NCI-H524 treated with DMSO at 0.1 percent for 48 hours (cell line): ENCODE measurements at regions not wholly inside any gene's neighbourhood (a gene's known extent, or its start where the extent isn't known, plus 50 kb on each side); places are given as distances from the start of the nearest gene placed in this dataset.

ENCODE experiments used
- DNase-seq: peaks from one replicate; lab custom pipeline; 2025; lab: John Stamatoyannopoulos, UW

DNA sequence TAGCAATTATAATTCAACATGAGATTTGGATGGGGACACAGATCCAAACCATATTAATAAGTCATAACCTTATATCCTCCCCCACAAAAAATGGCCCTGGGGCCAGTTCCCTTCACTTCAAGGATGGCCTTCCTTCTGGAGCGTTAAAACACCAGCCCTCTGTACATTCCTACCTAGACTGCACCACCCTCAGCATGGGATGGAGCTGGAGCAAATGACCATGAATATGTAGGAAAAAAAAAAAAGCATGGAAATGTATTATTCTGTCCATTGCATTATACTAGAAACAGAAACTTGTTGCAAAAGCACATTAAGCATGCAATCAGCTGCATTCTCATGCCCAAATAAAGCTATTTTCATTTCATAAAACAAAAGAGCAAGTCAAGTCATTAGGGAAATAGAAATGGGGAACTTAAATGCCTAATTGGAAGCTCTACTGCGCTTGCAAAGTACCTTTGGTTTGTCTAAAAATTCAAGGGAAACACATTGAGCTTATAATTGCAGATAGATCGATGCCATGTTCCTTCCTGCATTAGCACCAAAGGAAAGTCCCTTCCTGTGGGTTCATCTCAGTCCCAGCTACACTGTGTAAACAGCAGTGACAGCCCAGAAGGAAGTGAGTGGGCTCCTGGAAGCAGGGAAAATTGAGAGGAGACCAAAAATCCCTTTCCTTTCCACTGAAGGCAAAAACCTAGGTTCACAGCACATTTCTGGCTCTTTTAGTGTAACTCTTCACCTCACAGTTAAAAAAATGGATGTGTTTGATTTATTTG lies 252.0 kb upstream of the KLHL29 start:
- DNase-seq, result no peak

DNA sequence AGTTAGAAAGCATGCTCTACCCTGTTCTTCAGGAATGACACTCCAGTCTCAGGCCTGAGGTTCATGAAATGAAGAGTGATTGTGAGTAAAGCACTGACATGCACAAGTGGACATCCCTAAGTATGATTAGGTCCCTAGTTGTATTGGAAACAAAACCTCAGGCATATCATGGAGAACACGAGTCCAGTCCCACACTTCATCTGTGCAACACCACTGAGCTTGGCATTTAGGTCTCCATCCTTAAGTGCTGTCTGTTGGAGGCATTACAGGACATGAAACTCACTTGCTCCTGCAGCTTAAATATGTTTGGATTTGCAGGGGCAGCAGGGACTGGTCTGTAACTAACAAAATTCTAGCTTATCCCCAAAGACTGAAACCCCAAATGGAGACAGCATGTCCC lies 250.3 kb upstream of the KLHL29 start:
- DNase-seq, result no peak

DNA sequence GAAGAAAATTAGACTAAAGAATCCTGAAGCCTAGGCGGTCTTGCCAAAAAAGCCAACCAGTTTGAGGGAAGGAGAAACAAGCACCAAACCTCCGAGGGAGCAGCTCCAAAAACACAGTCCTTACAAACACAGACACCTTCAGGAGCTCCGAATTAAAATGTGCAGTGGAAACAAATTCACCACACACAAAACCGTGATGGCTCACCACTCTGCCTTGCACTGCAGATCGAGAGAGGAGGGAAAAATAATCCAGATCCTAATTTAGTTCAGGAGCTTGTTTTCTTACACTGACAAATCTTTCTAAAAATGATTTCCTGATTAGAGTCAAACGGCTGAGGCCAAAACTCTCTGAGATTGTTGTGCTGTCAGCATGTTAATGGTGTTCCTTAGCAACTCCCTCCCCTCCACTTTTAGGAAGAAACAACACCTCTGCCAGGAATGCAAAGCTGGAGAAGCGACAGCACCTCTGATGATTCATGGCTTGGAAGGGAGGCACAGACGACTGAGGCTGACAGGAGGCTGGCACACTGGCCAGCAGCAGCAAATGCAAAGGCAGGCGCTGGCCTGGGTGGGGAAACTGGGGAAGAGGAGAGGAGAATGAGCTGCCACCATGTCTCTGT lies 249.4 kb upstream of the KLHL29 start:
- DNase-seq, result no peak

DNA sequence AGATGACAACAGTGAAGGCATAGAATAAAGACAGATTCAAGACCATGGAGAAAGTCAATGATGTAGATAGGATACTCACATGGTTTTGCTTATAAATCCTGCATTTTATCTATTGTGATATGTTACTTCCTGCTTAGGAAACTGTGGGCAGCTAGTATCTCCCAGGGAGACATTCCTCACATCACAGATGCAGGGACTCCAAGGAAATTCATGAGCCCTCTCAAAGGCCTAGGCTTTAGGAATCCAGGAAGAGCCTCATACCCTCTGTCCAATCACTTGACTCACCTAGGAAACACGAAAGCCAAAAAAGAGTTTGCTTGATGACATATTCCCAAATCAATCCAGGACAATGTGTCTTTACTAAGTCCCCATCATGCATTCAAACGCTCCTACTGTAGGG lies 247.8 kb upstream of the KLHL29 start:
- DNase-seq, result no peak

DNA sequence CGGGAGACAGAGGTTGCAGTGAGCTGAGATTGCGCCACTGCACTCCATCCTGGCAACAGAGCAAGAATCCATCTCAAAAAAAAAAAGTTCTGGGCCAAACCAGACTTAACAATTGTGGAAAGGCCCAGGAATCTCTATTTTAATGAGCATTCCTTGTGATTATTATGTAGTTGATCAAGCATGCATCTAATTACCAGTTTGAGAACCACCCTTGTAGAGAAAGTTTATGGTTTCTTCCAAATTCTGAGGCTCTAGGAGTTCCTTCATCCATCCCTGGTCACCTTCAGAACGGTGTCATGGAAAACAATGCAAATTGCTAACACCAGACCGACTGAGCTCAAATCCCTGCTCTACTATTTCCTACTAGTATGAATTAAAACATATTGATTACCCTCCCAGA lies 246.3 kb upstream of the KLHL29 start:
- DNase-seq, result no peak

DNA sequence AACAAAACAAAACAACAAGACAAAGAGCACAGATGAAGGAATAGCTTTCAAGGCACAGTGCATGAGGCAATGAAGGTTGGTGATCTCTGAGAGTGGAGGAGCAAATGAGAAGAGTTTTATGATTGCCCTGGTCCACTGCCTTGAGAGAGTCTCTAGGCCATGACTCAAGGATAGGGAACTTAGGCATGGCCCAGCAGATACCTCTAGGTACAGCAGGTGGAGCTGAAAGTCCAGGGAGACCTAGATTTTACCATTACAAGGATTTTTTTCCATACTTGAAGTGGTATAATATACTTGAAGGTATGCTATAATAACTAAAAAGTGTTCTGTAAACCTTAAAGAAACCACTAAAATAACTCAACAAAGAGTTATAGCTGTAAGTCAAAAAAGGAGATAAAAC lies 239.5 kb upstream of the KLHL29 start:
- no peak for DNase-seq

DNA sequence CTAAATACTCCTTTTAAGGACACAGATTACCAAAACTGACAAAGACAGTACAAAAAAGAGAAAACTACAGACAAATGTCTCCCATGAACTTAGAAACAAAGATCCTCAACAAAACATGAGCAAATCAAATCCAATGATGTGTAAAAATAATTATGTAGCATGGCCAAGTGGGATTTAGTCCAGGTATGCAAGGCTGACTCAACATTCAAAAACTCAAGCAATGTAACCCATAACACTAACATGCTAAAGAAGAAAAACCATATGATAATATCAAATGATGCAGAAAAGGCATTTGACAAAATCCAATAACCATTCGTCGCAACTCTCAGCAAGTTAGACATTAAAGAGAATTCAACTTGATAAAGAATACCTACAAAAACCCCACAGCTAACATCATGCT lies 239.0 kb upstream of the KLHL29 start:
- no peak for DNase-seq

DNA sequence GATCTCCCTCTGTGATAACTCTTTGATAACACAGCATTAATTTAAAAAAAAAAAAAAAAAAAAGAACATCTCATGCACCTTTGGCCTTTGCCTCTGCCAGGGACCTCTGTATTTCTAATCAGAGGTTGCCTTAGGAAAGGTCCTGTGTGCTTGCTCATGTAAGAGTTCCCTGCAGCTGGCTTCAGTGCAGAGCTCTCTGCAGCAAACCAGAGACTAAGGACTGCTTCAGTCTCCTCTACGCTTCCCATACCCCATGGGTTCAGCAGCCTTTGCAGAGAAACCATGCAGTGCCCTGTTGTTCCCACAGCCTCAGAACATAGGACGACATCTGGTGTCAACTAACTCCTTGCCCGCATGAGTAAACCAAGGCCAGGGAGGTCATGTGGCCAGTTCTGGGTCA lies 236.6 kb upstream of the KLHL29 start:
- DNase-seq, result no peak

DNA sequence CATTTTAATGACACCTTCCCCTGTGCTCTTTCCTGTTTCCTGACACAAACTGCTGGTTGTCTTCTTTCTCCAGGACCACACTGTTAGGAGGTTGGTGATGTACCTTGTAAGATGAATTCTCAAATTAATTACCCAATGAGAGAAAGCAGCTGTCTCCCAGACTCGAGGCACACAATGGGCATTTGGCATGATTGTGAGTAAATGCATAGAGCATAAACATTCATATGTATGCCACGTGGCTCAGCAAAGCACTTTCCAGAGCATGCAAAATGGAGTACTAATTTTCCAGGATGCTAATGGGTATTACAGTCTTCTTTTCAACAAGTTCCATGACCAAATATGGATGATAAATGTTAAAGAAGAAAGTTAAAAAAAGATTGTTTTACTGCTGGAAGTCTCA lies 235.2 kb upstream of the KLHL29 start:
- DNase-seq, result no peak

DNA sequence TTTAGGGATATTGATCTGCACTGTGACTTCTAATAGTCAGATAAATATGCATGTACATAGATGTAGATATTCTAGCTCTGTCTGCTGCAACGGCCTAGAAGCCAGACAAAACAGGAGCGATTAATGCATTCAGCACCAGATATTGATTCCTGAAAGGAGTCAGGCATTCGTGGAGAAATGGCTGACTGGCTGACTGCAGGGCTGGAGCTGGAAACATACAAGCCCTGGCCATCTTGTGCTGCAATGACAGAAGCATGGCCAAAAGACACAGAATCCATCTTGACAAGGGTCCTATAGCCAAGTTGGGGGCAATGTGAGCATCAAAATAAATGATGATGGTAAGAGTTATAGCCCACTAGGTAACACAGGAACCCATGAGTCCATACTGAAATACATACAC lies 231.5 kb upstream of the KLHL29 start:
- DNase-seq, result no peak

DNA sequence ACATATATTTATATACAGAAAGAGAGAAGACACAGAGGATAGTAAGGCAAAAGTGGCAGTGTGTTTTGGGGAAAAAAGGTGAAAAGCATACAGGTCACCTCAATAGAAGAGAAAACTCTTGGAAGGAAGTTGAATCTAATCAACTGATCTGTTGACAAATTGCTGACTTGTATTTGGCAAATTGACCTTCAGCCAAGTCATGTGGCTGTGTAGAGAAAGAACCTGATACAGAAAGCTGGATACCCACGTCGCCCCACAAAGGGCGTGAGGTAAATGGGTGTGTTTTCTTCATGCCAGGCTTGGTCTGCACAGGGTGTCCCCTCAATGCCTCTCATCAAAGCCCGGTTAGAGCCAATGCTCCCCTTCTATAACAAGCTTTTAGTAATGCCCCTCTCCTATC lies 230.0 kb upstream of the KLHL29 start:
- no peak for DNase-seq

DNA sequence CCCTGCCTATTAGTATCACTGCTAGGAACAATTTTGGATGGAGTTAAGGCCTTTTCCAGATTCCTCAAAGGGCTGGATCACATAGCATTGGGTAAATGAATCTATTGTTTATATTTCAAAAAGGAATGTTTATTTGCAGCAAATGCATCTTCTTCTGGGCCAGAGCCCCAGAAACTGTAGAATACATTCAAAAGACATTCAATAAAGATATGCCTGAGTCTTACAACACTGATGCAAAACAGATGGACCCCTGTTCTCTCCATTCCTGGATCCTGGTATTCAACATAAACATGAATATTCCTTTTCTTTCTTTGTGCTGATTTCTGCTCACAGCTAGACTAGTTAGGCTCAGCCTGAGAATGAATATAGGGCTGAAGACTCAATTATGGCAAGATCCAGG lies 227.2 kb upstream of the KLHL29 start:
- DNase-seq, result no peak

DNA sequence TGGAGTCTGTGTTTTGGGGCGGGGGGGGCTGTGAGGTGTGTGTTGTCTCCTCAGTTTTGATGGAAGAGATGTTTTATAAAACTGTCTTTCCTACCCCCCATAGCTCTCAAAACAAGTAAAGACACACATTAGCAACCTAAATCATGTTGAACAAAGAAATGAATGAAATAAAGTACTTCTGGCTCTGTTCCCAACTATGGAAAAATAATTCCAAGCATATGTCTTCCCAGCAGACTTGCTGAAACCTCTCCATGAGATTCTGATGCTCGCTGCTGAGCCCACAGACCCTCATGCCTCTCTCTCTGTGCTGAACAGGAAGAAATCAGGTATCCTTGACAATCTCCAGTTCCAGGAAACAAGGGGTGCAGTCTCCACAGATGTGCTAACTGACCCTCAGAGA lies 226.7 kb upstream of the KLHL29 start:
- no peak for DNase-seq

DNA sequence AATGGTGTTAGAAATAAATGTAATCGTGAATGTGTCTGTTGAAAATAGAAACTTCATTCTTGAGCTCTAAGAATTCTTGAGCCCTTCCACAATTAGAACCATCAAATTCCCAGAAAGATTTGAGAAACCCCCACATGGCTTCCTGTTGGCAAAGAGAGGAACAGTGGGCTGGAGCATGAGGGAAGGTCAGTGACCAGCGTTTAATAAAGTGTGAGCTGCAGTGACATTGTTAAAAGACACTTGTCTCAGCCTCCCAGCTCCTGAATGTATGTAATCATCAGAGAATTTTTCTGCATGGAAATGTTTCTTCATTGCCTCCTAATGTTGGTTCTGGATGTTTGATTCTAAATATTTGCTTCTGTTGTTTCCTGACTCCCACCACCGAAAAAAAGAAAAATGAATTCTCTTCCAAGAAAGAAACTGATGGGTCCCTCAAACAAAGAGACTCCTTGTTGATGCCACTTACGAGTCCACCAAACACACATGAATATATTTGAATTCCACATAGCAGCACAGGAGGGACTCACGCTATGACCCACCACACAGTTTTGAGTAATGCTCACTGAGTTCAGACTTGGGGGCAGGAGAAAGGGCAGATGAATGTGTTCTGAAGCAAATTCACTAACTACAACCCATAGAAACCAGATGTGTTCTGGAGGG lies 225.1 kb upstream of the KLHL29 start:
- no peak for DNase-seq

DNA sequence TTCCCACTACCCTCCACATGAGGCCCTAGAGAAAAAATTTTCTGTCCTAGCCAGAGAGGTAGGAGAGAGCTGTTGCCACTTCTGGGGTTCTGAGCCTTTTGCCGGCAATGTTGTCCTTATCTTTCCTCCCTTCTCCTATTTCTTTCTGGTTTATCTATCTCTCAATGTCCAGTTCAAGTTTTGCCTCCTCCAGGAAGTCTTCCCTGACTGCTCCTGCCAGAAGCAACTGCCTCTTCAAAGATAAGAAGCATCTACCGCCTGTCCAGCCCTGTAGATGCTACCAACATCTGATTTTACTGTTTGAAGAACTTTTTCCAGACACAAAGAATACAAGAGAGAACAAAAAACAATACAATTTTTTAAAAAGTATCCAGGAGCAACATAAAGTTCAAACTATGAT lies 220.8 kb upstream of the KLHL29 start:
- DNase-seq, result no peak

DNA sequence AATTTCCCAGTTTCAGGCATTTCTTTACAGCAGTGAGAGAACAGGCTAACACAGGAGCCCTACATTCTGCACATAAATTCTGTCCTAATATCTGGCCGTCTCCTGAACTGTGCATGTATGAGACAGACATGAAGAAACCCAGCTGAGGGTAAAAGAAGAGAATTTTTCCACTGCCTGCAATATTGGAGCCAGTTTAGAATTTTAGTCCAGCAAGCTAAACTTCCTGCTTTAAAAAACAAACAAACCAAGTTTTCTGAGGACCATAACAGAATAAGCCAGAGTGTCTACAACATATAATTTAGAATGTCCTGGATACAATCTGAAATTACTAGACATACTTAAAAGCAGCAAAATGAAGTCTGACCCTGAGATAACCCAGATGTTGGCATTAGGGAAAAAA lies 215.1 kb upstream of the KLHL29 start:
- DNase-seq, result no peak

DNA sequence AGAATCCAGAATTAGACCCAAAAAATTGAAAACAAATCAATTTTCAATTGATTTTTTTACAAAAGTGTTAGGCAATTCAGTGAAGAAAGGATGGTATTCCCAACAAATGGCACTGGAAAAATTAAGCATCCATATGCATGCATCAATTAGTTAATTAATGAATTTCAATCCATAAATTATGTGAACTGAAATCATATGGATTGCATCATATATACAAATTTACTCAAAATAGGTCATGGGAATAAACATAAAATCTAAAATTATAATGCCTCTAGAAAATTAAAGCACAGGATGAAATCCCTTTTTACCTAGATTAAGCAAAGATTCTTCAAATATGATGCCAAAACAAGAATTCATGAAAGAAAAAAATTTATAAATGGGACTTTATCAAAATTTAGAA lies 213.9 kb upstream of the KLHL29 start:
- DNase-seq, result no peak

DNA sequence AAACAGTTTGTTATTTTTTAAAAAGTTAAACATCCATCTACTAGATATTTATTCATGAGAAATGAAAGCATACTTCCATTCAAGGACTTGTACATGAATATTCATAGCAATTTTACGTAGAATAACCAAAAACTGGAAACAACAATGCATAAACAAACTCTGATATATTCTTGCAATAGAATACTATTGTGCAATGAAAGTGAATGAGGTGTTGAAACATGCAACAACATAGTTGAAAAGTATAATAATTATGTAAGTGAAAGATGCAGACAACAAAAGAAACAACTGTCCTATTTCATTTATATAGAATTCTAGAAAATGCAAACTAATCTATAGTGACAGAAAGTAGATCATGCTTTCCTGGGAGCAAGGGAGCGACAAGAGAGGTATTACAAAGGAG lies 206.6 kb upstream of the KLHL29 start:
- no peak for DNase-seq

DNA sequence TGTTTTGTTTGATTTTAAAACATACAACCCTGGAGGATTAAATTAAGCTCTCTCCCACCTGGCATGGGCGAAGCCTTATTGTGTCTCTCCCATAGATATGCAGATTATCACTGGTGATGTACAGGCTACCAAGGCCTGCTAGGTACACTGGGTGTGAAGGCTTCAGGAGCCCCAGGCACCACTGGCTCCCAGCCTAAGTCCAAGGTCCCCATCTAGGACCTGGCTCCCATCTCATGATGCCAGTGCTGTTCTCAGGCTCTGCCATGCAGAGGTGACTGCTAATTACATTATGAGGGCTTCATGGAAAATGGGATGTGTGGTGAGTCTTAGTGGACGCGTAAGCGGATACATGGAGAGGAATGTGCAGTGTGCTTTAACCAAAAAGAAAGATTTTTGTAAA lies 201.2 kb upstream of the KLHL29 start:
- no peak for DNase-seq

DNA sequence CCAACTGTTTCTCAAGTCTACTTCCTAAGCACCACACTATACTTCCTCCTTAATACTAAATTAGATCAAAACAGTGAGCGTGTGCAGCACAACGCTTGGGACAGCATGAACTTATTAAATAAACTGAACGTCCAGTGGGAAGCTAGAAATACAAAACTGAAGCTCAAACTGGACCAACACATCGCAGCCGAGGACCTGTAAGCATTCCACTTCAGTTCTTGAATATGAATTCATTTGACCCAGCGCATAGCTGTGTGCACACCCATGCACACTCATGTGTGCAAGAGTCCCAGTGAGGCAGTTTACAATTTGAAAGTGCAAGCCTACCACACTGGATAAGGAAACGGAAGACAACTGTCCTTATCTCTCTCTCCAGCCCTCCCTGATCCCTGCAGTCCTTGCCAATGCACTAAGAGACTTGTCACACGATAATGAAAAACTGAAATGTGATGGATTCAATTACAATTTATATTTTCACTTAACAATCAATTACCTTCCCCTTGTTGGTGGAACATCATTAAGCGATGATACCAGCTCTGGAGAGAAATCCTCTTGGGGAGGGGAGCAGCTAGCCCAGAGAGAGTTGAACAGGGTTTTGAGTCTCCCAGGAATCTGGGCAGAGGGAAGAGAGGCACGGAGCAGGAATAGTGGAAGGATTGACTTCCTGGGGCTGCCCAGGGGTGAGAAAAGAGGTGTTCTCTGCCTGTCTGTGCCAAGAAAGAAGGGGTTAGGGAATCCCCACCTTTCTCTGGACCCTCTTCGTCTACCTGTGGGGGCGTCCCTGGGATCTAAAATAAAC lies 186.5 kb upstream of the KLHL29 start:
- DNase-seq, result no peak

DNA sequence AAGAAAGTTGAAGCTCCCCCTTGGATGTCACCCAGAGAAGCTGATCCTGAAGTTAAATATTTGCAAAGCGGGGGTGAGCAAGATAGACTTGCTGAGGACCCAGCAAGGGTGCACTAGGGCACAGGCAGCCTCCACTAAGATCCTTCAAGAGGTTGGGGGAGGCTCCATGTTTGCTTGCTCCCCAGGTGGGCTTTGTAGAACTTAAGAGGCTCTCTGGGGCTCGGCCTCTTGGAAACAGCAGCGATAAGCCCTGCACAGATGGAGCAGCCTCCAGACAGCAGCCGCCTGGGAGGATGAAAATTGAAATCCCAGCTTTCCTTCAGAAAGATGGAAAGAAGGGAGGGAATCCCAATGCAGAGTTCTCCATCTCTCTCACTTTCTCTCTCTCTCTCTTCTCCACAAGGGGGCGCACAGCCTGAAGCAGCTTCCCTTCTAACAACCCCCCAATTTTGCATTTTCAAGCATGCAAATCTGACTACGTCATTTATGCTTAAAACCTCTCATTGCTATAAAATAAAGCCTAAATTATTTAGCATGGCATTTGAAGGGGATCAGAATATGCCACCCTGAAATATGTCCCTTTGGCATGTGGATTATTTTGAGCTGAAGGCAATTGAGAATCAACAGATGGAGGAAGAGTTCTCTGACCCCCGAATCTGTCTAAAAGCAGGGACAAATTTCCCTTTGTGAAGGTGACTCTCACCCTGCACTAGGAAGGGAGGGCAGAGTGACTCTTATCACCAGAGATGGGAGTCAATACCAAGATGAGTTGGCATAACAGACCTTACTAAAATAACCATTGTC lies 185.7 kb upstream of the KLHL29 start:
- peak; percentile 72 for DNase-seq
